Heart right ventricle (tissue), 16 donors: ENCODE measurements at regions not wholly inside any gene's neighbourhood (a gene's known extent, or its start where the extent isn't known, plus 50 kb on each side); places are given as distances from the start of the nearest gene placed in this dataset.

ENCODE experiments used
- ATAC-seq, 8 donors: fragments of 200-7000 bp; cut with Tn5 transposase; one replicate each; pipeline ENCODE4 v1.9.1; 2020; ENCODE audit warnings: mild to moderate bottlenecking in 8 of 8, moderate library complexity in 8 of 8, moderate number of reproducible peaks in 1 of 8
- DNase-seq, 2 donors: peaks; one replicate each; pipeline ENCODE4 v3.0.0-alpha.2; 2020
- H3K27ac ChIP-seq, 10 donors: fragments of 200-600 bp; sonication (generic) in 2 of 10; one replicate each; pipeline versions ENCODE4 v1.5.0 to v1.8.0; 2020 to 2022; ENCODE audit warnings: mild to moderate bottlenecking in 3 of 10
- H3K27me3 ChIP-seq, 7 donors: fragments of 200-600 bp; one replicate each; pipeline ENCODE4 v1.8.0; 2021 to 2022; ENCODE audit warnings: mild to moderate bottlenecking in 2 of 7
- H3K36me3 ChIP-seq, 9 donors: fragments of 200-600 bp; sonication (generic) in 1 of 9; one replicate each; pipeline versions ENCODE4 v1.5.0 to v1.8.0; 2020 to 2022; ENCODE audit warnings: mild to moderate bottlenecking in 2 of 9
- H3K4me1 ChIP-seq, 9 donors: fragments of 200-600 bp; sonication (generic) in 1 of 9; one replicate each; pipeline versions ENCODE4 v1.5.0 to v1.8.0; 2020 to 2022; ENCODE audit warnings: mild to moderate bottlenecking in 4 of 9
- H3K4me3 ChIP-seq, 10 donors: fragments of 200-600 bp; sonication (generic) in 2 of 10; one replicate each; pipeline versions ENCODE4 v1.5.0 to v1.8.0; 2020 to 2022; ENCODE audit warnings: mild to moderate bottlenecking in 7 of 10, moderate library complexity in 2 of 10
- H3K9me3 ChIP-seq, 11 donors: fragments of 200-600 bp in 10 of 11; sonication (generic) in 2 of 11; one replicate each; pipeline versions ENCODE4 v1.5.0 to v1.8.0; 2013 to 2022; ENCODE audit warnings: mild to moderate bottlenecking in 2 of 11, control low read depth in 1 of 11, moderate library complexity in 1 of 11
- WGBS, 2 donors: extraction: QIAGEN DNeasy Blood & Tissue Kit; methylation state at CpG; one replicate each; pipeline ENCODE4 v1.1.7; 2013; ENCODE audit warnings: inconsistent platforms in 1 of 2; 5-methylcytosine and 5-hydroxymethylcytosine counted together
- intact Hi-C, 10 donors: fragments of 100-400 bp; cut with DNase I; formaldehyde crosslinking; loops; one replicate each; pipeline versions ENCODE4 v1.11.1 to v1.14.2; 2022
- TF ChIP-seq, protein P1 (sequence below), 9 donors: fragments of 200-600 bp; sonication (generic) in 2 of 9; IDR thresholded peaks; one replicate each; pipeline versions ENCODE4 v1.5.0 to v1.8.0; 2021 to 2022; ENCODE audit warnings: antibody characterized with exemption in 9 of 9, mild to moderate bottlenecking in 5 of 9, moderate library complexity in 1 of 9
- donor health status: Arrhythmogenic right ventricular cardiomyopathy.
- donor health status: ischemic (EF 13 %, LVEDD 7.1; RV severe dilation, severe dysfunction).
- donor health status: healthy with polysubstance abuse.
- donor health status: DM: no; HTN: yes; CAD: no.
- donor health status: DM: no; HTN: no; CAD: no.
- donor health status: ischemic (EF 25% LVEDD 6.9; RV normal size, moderate dysfunction).
- donor health status: ischemic (EF 25% LVEDD 5.7; RV mildly dilated, moderate dysfunction).
- donor health status: healthy.
- donor health status: DM: yes; HTN: yes; CAD: no.
- donor health status: Ischemic cardiomyopathy.
- donor health status: ischemic (EF 35%, LVEDD 5.7; RV mildly dilated, moderate dysfunction).
- donor health status: nonischemic (EF 11% LVEDD 7.7; RV severe dilation, severe dysfunction).
- donor health status: DM: yes; HTN: yes; CAD: no.
- donor health status: PGD.
- donor health status: ischemic (EF 29% LVEDD 5.4; RV normal size, mild dysfunction).
- donor health status: nonischemic (EF 23%, LVEDD 6.1; RV moderate dilation, normal function).

DNA sequence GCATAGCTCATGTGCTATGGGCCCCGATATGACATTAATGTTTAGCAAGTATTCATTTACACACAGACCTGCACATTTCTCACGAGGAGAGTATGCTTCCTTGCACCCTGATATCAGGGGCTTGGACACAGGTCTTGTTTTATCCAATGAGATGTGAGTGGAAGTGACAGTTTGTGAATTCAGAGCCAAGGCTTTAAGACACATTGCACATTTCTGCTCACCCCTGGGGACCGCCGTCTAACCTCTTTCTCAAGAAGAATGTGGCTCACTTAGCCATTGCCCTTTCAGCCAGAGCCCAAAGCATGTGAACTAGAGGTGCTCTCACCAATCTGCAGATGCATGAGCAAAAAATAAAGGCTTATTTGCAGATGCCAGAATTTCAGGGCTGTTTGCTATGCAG lies 116.1 kb upstream of the C16orf82 start:
- Histone ChIP-seq H3K4me3 (no peak overlapping the region), H3K4me1 (no peaks in the 10 kb centered on the region), H3K27me3 (peaks cover 0 to 26% (median 10%) of the 10 kb centered on the region in 7 donors), H3K36me3 (no peaks in the 10 kb centered on the region), H3K27ac (no peak overlapping the region), H3K9me3 (no peaks in the 10 kb centered on the region)
- intact Hi-C loops = no loop called here
- TF ChIP-seq, protein P1, sequence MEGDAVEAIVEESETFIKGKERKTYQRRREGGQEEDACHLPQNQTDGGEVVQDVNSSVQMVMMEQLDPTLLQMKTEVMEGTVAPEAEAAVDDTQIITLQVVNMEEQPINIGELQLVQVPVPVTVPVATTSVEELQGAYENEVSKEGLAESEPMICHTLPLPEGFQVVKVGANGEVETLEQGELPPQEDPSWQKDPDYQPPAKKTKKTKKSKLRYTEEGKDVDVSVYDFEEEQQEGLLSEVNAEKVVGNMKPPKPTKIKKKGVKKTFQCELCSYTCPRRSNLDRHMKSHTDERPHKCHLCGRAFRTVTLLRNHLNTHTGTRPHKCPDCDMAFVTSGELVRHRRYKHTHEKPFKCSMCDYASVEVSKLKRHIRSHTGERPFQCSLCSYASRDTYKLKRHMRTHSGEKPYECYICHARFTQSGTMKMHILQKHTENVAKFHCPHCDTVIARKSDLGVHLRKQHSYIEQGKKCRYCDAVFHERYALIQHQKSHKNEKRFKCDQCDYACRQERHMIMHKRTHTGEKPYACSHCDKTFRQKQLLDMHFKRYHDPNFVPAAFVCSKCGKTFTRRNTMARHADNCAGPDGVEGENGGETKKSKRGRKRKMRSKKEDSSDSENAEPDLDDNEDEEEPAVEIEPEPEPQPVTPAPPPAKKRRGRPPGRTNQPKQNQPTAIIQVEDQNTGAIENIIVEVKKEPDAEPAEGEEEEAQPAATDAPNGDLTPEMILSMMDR (IDR thresholded peaks at IDR 0.05) = no peak
- DNase-seq (no peak), ATAC-seq (no peak)
- WGBS, 2 donors = 71 to 76% methylated on average over 4 of the region's 4 CpGs

DNA sequence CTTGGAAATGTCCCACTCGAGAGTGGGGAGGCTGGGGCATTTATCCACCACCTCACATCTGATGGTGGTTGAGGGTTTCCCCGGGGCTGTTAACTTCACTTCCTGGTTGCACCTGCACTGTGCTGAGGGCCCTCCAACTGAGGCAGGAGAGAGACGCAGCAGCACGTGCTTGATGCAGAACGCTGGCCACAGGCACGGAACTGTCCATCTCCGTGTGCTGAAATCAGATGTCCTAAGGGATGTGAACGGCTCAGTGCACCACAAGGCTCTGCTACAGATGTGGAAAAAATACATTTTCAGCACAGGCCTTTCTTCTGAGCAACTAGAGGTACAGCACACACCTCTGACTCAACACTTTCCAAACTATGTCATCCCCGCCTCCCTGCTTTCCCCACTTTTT lies 114.8 kb upstream of the C16orf82 start:
- Histone ChIP-seq H3K27me3 (peaks cover 0 to 26% (median 10%) of the 10 kb centered on the region in 7 donors), H3K4me3 (no peak overlapping the region), H3K27ac (no peak overlapping the region), H3K36me3 (no peaks in the 10 kb centered on the region), H3K9me3 (no peaks in the 10 kb centered on the region), H3K4me1 (no peaks in the 10 kb centered on the region)
- intact Hi-C loops = no loop called here
- DNase-seq (no peak), ATAC-seq (no peak)
- TF ChIP-seq, protein P1 (IDR thresholded peaks at IDR 0.05) = no peak
- WGBS, 2 donors = 25 to 27% methylated on average over 9 of the region's 9 CpGs

DNA sequence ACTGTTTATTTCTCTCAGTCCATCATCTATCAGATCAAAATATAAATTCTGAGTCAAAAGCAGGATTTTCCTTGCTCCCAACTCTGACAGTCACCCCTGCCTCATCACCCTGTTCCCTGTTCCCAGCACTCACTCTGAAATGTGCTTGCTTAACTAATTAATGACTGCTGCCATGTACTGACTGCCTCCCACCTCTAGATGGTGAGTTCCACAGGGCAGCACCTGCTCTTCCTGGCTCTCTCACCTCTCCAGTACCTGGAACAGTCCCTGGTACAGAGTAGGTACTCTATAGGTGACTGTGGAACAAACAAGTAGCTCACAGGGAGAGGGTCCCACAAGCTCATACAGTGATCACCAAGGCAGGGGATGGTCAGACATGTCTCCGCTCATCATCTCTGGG lies 114.3 kb upstream of the C16orf82 start:
- ATAC-seq = no peak
- 96 to 97% methylated on average over 1 of the region's 1 CpG for WGBS, 2 donors

DNA sequence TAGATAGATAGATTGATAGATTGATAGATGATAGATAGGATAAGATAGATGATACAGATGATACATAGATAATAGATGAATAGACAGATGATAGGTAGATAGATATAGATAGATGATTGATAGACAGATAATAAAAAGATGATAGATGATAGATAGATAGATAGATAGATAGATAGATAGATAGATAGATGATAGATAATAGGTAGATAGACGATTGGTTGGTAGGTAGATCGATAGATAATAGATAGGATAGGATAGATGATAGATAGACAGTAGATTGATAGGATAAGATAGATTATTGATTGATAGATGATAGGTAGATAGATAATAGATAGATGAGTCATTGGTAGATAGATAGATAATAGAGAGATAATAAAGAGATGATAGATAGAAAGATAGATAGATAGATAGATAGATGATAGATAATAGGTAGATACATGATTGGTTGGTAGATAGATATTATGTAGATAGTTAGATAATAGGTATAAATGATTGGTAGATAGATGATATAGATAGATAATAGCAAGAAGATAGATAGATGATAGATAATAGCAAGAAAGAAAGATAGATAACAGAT lies 109.4 kb upstream of the C16orf82 start:
- TF ChIP-seq, protein P1 (IDR thresholded peaks at IDR 0.05) = no peak
- no peak overlapping the region for H3K27ac ChIP-seq

More for the DNA sequence above, 114.3 kb upstream of the C16orf82 start:
- no peak overlapping the region for H3K27ac ChIP-seq
- H3K9me3 ChIP-seq = no peaks in the 10 kb centered on the region
- intact Hi-C loops = no loop called here
- no peak for DNase-seq
- H3K4me1 ChIP-seq = no peaks in the 10 kb centered on the region
- peaks cover 0 to 26% (median 10%) of the 10 kb centered on the region in 7 donors for H3K27me3 ChIP-seq
- no peaks in the 10 kb centered on the region for H3K36me3 ChIP-seq
- no peak overlapping the region for H3K4me3 ChIP-seq
- TF ChIP-seq, protein P1 (IDR thresholded peaks at IDR 0.05) = no peak

More for the DNA sequence above, 109.4 kb upstream of the C16orf82 start:
- no peaks in the 10 kb centered on the region for H3K36me3 ChIP-seq
- no peak overlapping the region for H3K4me3 ChIP-seq
- no peak for ATAC-seq
- H3K4me1 ChIP-seq = no peaks in the 10 kb centered on the region
- peaks cover 0 to 9% (median 2%) of the 10 kb centered on the region in 7 donors for H3K27me3 ChIP-seq
- DNase-seq = no peak
- H3K9me3 ChIP-seq = peaks cover 0 to 19% (median 0%) of the 10 kb centered on the region in 11 donors
- intact Hi-C loops = no loop called here
- WGBS, 2 donors = 64 to 78% methylated on average over 2 of the region's 2 CpGs
